HCT116 (cell line): ENCODE measurements at regions not wholly inside any gene's neighbourhood (a gene's known extent, or its start where the extent isn't known, plus 50 kb on each side); places are given as distances from the start of the nearest gene placed in this dataset.

ENCODE experiments used
- ATAC-seq: fragments of 200-7000 bp; cut with Tn5 transposase; 2 replicates; pipeline ENCODE4 v1.9.1; 2020; ENCODE audit warnings: mild to moderate bottlenecking, moderate library complexity
- BruUV-seq: library from RNA; stranded (reverse); fragments of 400-500 nt; replicated peaks from 2 replicates; lab custom pipeline; 2021; lab: Mats Ljungman, UMichigan
- CTCF ChIA-PET: fragments of 300-600 bp; sonication (Branson Sonifier 250); formaldehyde crosslinking; loops from one replicate; lab custom pipeline; 2021; ENCODE audit warnings: antibody characterized with exemption; lab: Charles Lee
- POLR2A ChIA-PET: fragments of 300-600, 350-600 bp; sonication (Branson Sonifier 250); formaldehyde crosslinking; loops from one replicate; lab custom pipeline; 2021; ENCODE audit warnings: antibody characterized with exemption; lab: Charles Lee
- RAD21 ChIA-PET, 2 experiments: fragments of 300-600 bp; sonication (Branson Sonifier 250); formaldehyde crosslinking; loops; one replicate each; lab custom pipeline; 2023; ENCODE audit warnings: low total read pairs in 2 of 2; ENCODE audit not compliant: uncharacterized antibody in 2 of 2, unreplicated experiment in 2 of 2, low non-redundant PET in 1 of 2; lab: Charles Lee
- DNase-seq: peaks from one replicate; pipeline ENCODE4 v3.0.0-alpha.2; 2010; ENCODE audit warnings: low read depth, low spot score
- H2AFZ ChIP-seq: fragments of 200-600 bp; shearing (Covaris generic), sonication (generic); 2 replicates; pipeline ENCODE4 v1.6.1; 2017; ENCODE audit warnings: low read depth, mixed run types, mixed read lengths, antibody characterized with exemption, low read length; ENCODE audit not compliant: poor library complexity, severe bottlenecking
- H3K27ac ChIP-seq: 2 replicates; pipeline ENCODE4 v1.5.1; 2012; ENCODE audit warnings: low read depth, low read length
- H3K27me3 ChIP-seq: fragments of 200-600 bp; sonication (generic); 2 replicates; pipeline ENCODE4 v1.6.1; 2016; ENCODE audit warnings: mixed run types, low read length, mixed read lengths; ENCODE audit not compliant: insufficient read depth
- H3K36me3 ChIP-seq, 2 experiments: fragments of 200-500 bp in 1 of 2; fragments of 200-600 bp in 1 of 2; sonication (Bioruptor generic) in 1 of 2; sonication (generic) in 1 of 2; 2 replicates each; pipeline versions ENCODE4 v1.5.1 to v1.6.1; 2014 to 2016; ENCODE audit warnings: low read length in 2 of 2, inconsistent platforms in 1 of 2, mixed read lengths in 1 of 2, mixed run types in 1 of 2; ENCODE audit not compliant: insufficient read depth in 2 of 2, control insufficient read depth in 1 of 2
- H3K4me1 ChIP-seq, 2 experiments: fragments of 200-600 bp in 1 of 2; sonication (generic) in 1 of 2; 2 replicates each; pipeline versions ENCODE4 v1.5.1 to v1.6.1; 2012 to 2017; ENCODE audit warnings: low read length in 2 of 2, inconsistent platforms in 1 of 2, mild to moderate bottlenecking in 1 of 2, mixed read lengths in 1 of 2, mixed run types in 1 of 2, moderate library complexity in 1 of 2; ENCODE audit not compliant: insufficient read depth in 2 of 2, control insufficient read depth in 1 of 2
- H3K4me2 ChIP-seq: fragments of 200-600 bp; sonication (generic); 2 replicates; pipeline ENCODE4 v1.6.1; 2017; ENCODE audit warnings: mixed run types, low read length, mixed read lengths
- H3K4me3 ChIP-seq, 2 experiments: fragments of 200-600 bp in 1 of 2; sonication (generic) in 1 of 2; replicated peaks in 1 of 2; 2 replicates each; pipeline ENCODE4 v1.5.1; 2011 to 2016; ENCODE audit warnings: low read length in 2 of 2, control low read depth in 1 of 2, low read depth in 1 of 2, mild to moderate bottlenecking in 1 of 2, mixed read lengths in 1 of 2, mixed run types in 1 of 2
- H3K79me2 ChIP-seq: fragments of 200-600 bp; sonication (generic); 2 replicates; pipeline ENCODE4 v1.6.1; 2017; ENCODE audit warnings: mild to moderate bottlenecking, mixed run types, low read length, moderate library complexity, mixed read lengths; ENCODE audit not compliant: insufficient read depth
- H3K9ac ChIP-seq: fragments of 200-600 bp; sonication (generic); 2 replicates; pipeline ENCODE4 v1.6.1; 2016; ENCODE audit warnings: low read length, mixed read lengths
- H3K9me2 ChIP-seq: fragments of 200-600 bp; sonication (generic), shearing (Covaris generic); 2 replicates; pipeline ENCODE4 v1.6.1; 2017; ENCODE audit warnings: mixed run types, mild to moderate bottlenecking, moderate library complexity; ENCODE audit not compliant: insufficient read depth
- H3K9me3 ChIP-seq, 2 experiments: fragments of 200-500 bp in 1 of 2; fragments of 200-600 bp in 1 of 2; sonication (Bioruptor generic) in 1 of 2; sonication (generic) in 1 of 2; 2 replicates each; pipeline ENCODE4 v1.6.1; 2014 to 2017; ENCODE audit warnings: low read length in 2 of 2, mixed read lengths in 2 of 2, inconsistent platforms in 1 of 2, low read depth in 1 of 2, mild to moderate bottlenecking in 1 of 2, mixed run types in 1 of 2, moderate library complexity in 1 of 2; ENCODE audit not compliant: control insufficient read depth in 1 of 2, insufficient read depth in 1 of 2
- H4K20me1 ChIP-seq: fragments of 200-600 bp; sonication (generic), shearing (Covaris generic); 2 replicates; pipeline ENCODE4 v1.6.1; 2017; ENCODE audit warnings: mixed run types, mild to moderate bottlenecking, moderate library complexity; ENCODE audit not compliant: insufficient read depth
- CEBPB ChIP-seq: IDR thresholded peaks from 2 replicates; pipeline ENCODE4 v1.6.1; 2012; ENCODE audit warnings: low read depth
- EGR1 ChIP-seq: IDR thresholded peaks from 2 replicates; pipeline ENCODE4 v1.6.1; 2012; ENCODE audit warnings: low read depth
- EZH2 ChIP-seq: fragments of 200-600 bp; sonication (generic); IDR thresholded peaks from 2 replicates; pipeline ENCODE4 v1.6.1; 2017; ENCODE audit warnings: antibody characterized with exemption, mixed run types
- EZH2phosphoT487 ChIP-seq: fragments of 200-600 bp; IDR thresholded peaks from 2 replicates; pipeline ENCODE4 v1.6.1; 2018; ENCODE audit warnings: antibody characterized with exemption, borderline replicate concordance
- FOSL1 ChIP-seq: IDR thresholded peaks from 2 replicates; pipeline ENCODE4 v1.6.1; 2012; ENCODE audit warnings: low read depth
- JUND ChIP-seq: IDR thresholded peaks from 2 replicates; pipeline ENCODE4 v1.6.1; 2012
- POLR2A ChIP-seq: IDR thresholded peaks from 2 replicates; pipeline ENCODE4 v1.7.0; 2011; ENCODE audit warnings: borderline replicate concordance; ENCODE audit not compliant: insufficient read depth, insufficient read length; ENCODE audit errors: extremely low read depth
- RAD21 ChIP-seq: IDR thresholded peaks from 2 replicates; pipeline ENCODE4 v1.6.1; 2012; ENCODE audit warnings: low read depth, mild to moderate bottlenecking
- SIN3A ChIP-seq: IDR thresholded peaks from 2 replicates; pipeline ENCODE4 v1.6.1; 2012; ENCODE audit warnings: low read depth
- SP1 ChIP-seq: IDR thresholded peaks from 2 replicates; pipeline ENCODE4 v1.6.1; 2012; ENCODE audit warnings: low read depth
- YY1 ChIP-seq: IDR thresholded peaks from 2 replicates; pipeline ENCODE4 v1.6.1; 2011; ENCODE audit warnings: low read length, low read depth, moderate library complexity, mild to moderate bottlenecking; ENCODE audit not compliant: insufficient replicate concordance; ENCODE audit errors: extremely low read depth
- ZFX ChIP-seq: fragments of 450-650 bp; IDR thresholded peaks from 2 replicates; pipeline ENCODE4 v1.6.1; 2017
- intact Hi-C: fragments of 100-400 bp; cut with micrococcal nuclease; formaldehyde crosslinking; loops from 2 replicates; pipeline ENCODE4 v1.10.0; 2022
- TF ChIP-seq, protein P1 (sequence below), 3 experiments: fragments of 200-600 bp in 1 of 3; sonication (generic) in 1 of 3; IDR thresholded peaks in 2 of 3; conservative IDR thresholded peaks in 1 of 3; 2 replicates each; pipeline ENCODE4 v1.5.1; 2012 to 2017; ENCODE audit warnings: low read depth in 2 of 3, low read length in 2 of 3, antibody characterized with exemption in 1 of 3, borderline replicate concordance in 1 of 3, control low read depth in 1 of 3, mild to moderate bottlenecking in 1 of 3, mixed read lengths in 1 of 3, mixed run types in 1 of 3, moderate library complexity in 1 of 3; ENCODE audit not compliant: insufficient read depth in 1 of 3
- TF ChIP-seq, protein P2 (sequence below): IDR thresholded peaks from 2 replicates; pipeline ENCODE4 v1.6.1; 2011; ENCODE audit warnings: mild to moderate bottlenecking, low read length, moderate library complexity; ENCODE audit not compliant: insufficient replicate concordance; ENCODE audit errors: extremely low read depth
- TF ChIP-seq, protein P3 (sequence below): IDR thresholded peaks from 2 replicates; pipeline ENCODE4 v1.6.1; 2012; ENCODE audit warnings: low read depth

DNA sequence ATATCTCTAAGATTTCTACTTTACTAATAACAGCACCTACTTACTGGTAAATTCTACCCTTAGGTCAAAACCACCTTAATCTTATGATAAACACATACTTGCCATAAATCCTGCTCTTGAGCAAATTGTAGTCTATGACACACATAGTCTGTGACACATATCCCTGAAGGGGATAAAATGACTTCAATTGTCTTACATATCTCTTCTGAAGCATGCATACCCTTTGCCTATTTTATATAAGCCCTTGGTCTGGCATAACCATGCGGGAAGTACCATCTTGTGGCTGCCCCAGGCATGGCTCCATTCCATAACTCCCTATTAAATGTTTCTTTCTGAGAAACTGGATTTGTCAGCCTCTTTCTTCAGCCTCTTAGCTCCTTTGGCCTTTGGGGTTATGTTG lies 248.9 kb downstream of the SLC7A11 start:
- no peak for DNase-seq
- no TSS peak for BruUV-seq
- TF ChIP-seq EZH2phosphoT487: no peak
- no peak for TF ChIP-seq EZH2
- no peak for TF ChIP-seq CEBPB
- no peak for TF ChIP-seq POLR2A
- Histone ChIP-seq H3K9ac (no peak overlapping the region), H3K4me3 (no peak overlapping the region), H3K4me1 (no peaks in the 10 kb centered on the region), H3K79me2 (no peaks in the 10 kb centered on the region), H2AFZ (no peak overlapping the region), H3K36me3 (no peaks in the 10 kb centered on the region), H3K9me3 (no peaks in the 10 kb centered on the region), H3K27me3 (no peaks in the 10 kb centered on the region), H3K9me2 (no peaks in the 10 kb centered on the region), H4K20me1 (no peaks in the 10 kb centered on the region), H3K4me2 (no peak overlapping the region), H3K27ac (no peak overlapping the region)
- ChIA-PET CTCF (no interaction called here), POLR2A (no interaction called here), RAD21 (no interaction called here)
- intact Hi-C loops: no loop called here
- ATAC-seq: no peak

DNA sequence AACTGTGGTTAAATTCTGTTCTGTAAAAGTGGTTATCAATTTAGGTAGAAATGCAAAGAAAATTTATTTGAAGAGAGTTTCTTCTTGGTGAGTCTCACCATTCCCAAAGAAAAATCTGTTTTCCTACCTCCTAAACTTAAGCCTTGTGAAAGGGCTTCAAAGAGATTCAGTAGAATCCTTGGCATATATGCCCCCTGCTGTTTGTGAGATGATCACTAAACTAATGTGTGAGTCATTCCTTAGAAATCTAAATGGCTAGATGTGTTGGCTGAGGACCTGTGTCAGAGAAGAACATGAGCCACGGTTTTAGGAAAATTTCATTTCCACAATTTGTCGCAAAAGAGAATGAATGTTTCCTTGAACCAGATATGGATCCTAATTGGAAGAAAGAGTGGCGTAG lies 260.9 kb downstream of the SLC7A11 start:
- peak; percentile 73 for ATAC-seq
- TF ChIP-seq YY1 (no peak), JUND (peak; percentile 21; the same call in 1 of the 2 replicates), EGR1 (no peak), SP1 (no peak), SIN3A (no peak), RAD21 (0 out of 2 replicates have a peak, but pooled peaks have one; percentile 10), ZFX (no peak), FOSL1 (peak; percentile 41; the same call in 1 of the 2 replicates)
- TF ChIP-seq, protein P1, sequence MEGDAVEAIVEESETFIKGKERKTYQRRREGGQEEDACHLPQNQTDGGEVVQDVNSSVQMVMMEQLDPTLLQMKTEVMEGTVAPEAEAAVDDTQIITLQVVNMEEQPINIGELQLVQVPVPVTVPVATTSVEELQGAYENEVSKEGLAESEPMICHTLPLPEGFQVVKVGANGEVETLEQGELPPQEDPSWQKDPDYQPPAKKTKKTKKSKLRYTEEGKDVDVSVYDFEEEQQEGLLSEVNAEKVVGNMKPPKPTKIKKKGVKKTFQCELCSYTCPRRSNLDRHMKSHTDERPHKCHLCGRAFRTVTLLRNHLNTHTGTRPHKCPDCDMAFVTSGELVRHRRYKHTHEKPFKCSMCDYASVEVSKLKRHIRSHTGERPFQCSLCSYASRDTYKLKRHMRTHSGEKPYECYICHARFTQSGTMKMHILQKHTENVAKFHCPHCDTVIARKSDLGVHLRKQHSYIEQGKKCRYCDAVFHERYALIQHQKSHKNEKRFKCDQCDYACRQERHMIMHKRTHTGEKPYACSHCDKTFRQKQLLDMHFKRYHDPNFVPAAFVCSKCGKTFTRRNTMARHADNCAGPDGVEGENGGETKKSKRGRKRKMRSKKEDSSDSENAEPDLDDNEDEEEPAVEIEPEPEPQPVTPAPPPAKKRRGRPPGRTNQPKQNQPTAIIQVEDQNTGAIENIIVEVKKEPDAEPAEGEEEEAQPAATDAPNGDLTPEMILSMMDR (IDR thresholded peaks at IDR 0.05 in 2 of 3, conservative IDR thresholded peaks at IDR 0.05 in 1 of 3; ENCODE audit: borderline replicate concordance in 1 of 3, insufficient read depth in 1 of 3, low read depth in 2 of 3, low read length in 2 of 3): no peak; a peak in 2 of 6 replicates
- TF ChIP-seq, protein P2, sequence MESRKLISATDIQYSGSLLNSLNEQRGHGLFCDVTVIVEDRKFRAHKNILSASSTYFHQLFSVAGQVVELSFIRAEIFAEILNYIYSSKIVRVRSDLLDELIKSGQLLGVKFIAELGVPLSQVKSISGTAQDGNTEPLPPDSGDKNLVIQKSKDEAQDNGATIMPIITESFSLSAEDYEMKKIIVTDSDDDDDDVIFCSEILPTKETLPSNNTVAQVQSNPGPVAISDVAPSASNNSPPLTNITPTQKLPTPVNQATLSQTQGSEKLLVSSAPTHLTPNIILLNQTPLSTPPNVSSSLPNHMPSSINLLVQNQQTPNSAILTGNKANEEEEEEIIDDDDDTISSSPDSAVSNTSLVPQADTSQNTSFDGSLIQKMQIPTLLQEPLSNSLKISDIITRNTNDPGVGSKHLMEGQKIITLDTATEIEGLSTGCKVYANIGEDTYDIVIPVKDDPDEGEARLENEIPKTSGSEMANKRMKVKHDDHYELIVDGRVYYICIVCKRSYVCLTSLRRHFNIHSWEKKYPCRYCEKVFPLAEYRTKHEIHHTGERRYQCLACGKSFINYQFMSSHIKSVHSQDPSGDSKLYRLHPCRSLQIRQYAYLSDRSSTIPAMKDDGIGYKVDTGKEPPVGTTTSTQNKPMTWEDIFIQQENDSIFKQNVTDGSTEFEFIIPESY: no peak
- TF ChIP-seq, protein P3, sequence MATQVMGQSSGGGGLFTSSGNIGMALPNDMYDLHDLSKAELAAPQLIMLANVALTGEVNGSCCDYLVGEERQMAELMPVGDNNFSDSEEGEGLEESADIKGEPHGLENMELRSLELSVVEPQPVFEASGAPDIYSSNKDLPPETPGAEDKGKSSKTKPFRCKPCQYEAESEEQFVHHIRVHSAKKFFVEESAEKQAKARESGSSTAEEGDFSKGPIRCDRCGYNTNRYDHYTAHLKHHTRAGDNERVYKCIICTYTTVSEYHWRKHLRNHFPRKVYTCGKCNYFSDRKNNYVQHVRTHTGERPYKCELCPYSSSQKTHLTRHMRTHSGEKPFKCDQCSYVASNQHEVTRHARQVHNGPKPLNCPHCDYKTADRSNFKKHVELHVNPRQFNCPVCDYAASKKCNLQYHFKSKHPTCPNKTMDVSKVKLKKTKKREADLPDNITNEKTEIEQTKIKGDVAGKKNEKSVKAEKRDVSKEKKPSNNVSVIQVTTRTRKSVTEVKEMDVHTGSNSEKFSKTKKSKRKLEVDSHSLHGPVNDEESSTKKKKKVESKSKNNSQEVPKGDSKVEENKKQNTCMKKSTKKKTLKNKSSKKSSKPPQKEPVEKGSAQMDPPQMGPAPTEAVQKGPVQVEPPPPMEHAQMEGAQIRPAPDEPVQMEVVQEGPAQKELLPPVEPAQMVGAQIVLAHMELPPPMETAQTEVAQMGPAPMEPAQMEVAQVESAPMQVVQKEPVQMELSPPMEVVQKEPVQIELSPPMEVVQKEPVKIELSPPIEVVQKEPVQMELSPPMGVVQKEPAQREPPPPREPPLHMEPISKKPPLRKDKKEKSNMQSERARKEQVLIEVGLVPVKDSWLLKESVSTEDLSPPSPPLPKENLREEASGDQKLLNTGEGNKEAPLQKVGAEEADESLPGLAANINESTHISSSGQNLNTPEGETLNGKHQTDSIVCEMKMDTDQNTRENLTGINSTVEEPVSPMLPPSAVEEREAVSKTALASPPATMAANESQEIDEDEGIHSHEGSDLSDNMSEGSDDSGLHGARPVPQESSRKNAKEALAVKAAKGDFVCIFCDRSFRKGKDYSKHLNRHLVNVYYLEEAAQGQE: no peak
- TF ChIP-seq, all 23 proteins: peak for 3
- BruUV-seq: no TSS peak
- Histone ChIP-seq H3K4me2 (peak overlapping the region; percentile 7), H3K27ac (no peak overlapping the region), H2AFZ (peak overlapping the region; percentile 14), H4K20me1 (no peaks in the 10 kb centered on the region), H3K27me3 (no peaks in the 10 kb centered on the region), H3K9ac (no peak overlapping the region), H3K4me3 (no peak overlapping the region), H3K9me2 (no peaks in the 10 kb centered on the region), H3K9me3 (no peaks in the 10 kb centered on the region), H3K4me1 (peaks cover 11 to 16% of the 10 kb centered on the region in 2 experiments), H3K79me2 (no peaks in the 10 kb centered on the region), H3K36me3 (no peaks in the 10 kb centered on the region)
- RAD21 ChIA-PET: no interaction called here
- POLR2A ChIA-PET: no interaction called here
- intact Hi-C loops: no loop called here
- peak; percentile 31 for DNase-seq
- CTCF ChIA-PET: interaction anchor here (1.5 kb wide), 1 partner anchor 22 kb away, joined by 4 read pairs; no protein-coding TSS in a partner anchor
